Erythroblast (primary cell): ENCODE measurements at regions not wholly inside any gene's neighbourhood (a gene's known extent, or its start where the extent isn't known, plus 50 kb on each side); places are given as distances from the start of the nearest gene placed in this dataset.

Experiments used
- GATA1 ChIP-seq: IDR thresholded peaks from 2 replicates; pipeline ENCODE4 v1.6.1; 2011; ENCODE audit warnings: low read depth, mild to moderate bottlenecking, control low read depth, low read length, moderate library complexity
- POLR2A ChIP-seq: IDR thresholded peaks from 2 replicates; pipeline ENCODE4 v1.6.1; 2011; ENCODE audit warnings: mild to moderate bottlenecking, low read length

GRCh38 chr7:93697901-93698300 lies 123.4 kb upstream of the CALCR start:
- TF ChIP-seq POLR2A: no peak
- TF ChIP-seq GATA1: no peak
